PC-3 (cell line): ENCODE measurements at regions not wholly inside any gene's neighbourhood (a gene's known extent, or its start where the extent isn't known, plus 50 kb on each side); places are given as distances from the start of the nearest gene placed in this dataset.

Experiments
- ATAC-seq: fragments of 200-7000 bp; cut with Tn5 transposase; 2 replicates; pipeline ENCODE4 v1.9.1; 2020; ENCODE audit warnings: mild to moderate bottlenecking, moderate library complexity
- BruUV-seq: library from RNA; stranded (reverse); fragments of 400-500 nt; replicated peaks from 2 replicates; lab custom pipeline; 2021; lab: Mats Ljungman, UMichigan
- CTCF ChIA-PET: fragments of 300-600 bp; sonication (Branson Sonifier 250); formaldehyde crosslinking; loops from one replicate; lab custom pipeline; 2022; ENCODE audit warnings: antibody characterized with exemption; lab: Charles Lee
- POLR2A ChIA-PET: fragments of 300-600 bp; sonication (Branson Sonifier 250); formaldehyde crosslinking; loops from one replicate; lab custom pipeline; 2022; ENCODE audit warnings: antibody characterized with exemption; ENCODE audit not compliant: unreplicated experiment; lab: Charles Lee
- DNase-seq: peaks from one replicate; pipeline ENCODE4 v3.0.0-alpha.2; 2015
- H2AFZ ChIP-seq: fragments of 300-600 bp; sonication (generic); 2 replicates; pipeline ENCODE4 v1.6.0; 2016; ENCODE audit warnings: antibody characterized with exemption, low read length
- H3F3A ChIP-seq: fragments of 300-600 bp; sonication (generic); one replicate; pipeline ENCODE4 v1.6.0; 2017; ENCODE audit warnings: antibody characterized with exemption, low read length, control low read depth, mild to moderate bottlenecking; ENCODE audit not compliant: unreplicated experiment
- H3K27ac ChIP-seq: fragments of 300-600 bp; sonication (generic); 2 replicates; pipeline ENCODE4 v1.5.1; 2016; ENCODE audit warnings: mild to moderate bottlenecking, low read length
- H3K27me3 ChIP-seq: fragments of 300-600 bp; sonication (generic); 2 replicates; pipeline ENCODE4 v1.6.1; 2016; ENCODE audit warnings: low read length, mixed read lengths
- H3K36me3 ChIP-seq: fragments of 300-600 bp; sonication (generic); 2 replicates; pipeline ENCODE4 v1.6.1; 2016; ENCODE audit warnings: low read depth, mixed run types, low read length, mixed read lengths
- H3K4me1 ChIP-seq: fragments of 300-600 bp; sonication (generic); 2 replicates; pipeline ENCODE4 v1.5.1; 2016; ENCODE audit warnings: low read length; ENCODE audit not compliant: insufficient read depth
- H3K4me2 ChIP-seq: fragments of 300-600 bp; sonication (generic); 2 replicates; pipeline ENCODE4 v1.6.0; 2016; ENCODE audit warnings: low read length
- H3K4me3 ChIP-seq: fragments of 300-600 bp; sonication (generic); 2 replicates; pipeline ENCODE4 v1.5.1; 2016; ENCODE audit warnings: mild to moderate bottlenecking, low read length, mixed read lengths
- H3K79me2 ChIP-seq: fragments of 300-600 bp; sonication (generic); 2 replicates; pipeline ENCODE4 v1.6.1; 2017; ENCODE audit warnings: low read length, mixed read lengths
- H3K9ac ChIP-seq: fragments of 300-600 bp; sonication (generic); 2 replicates; pipeline ENCODE4 v1.6.0; 2016; ENCODE audit warnings: mild to moderate bottlenecking, low read length
- H3K9me2 ChIP-seq: fragments of 300-600 bp; sonication (generic); replicated peaks from 2 replicates; pipeline ENCODE4 v1.6.1; 2016; ENCODE audit warnings: mixed run types, low read length, mixed read lengths
- H3K9me3 ChIP-seq: fragments of 300-600 bp; sonication (generic); 2 replicates; pipeline ENCODE4 v1.6.1; 2016; ENCODE audit warnings: low read length, mixed read lengths
- H4K20me1 ChIP-seq: fragments of 300-600 bp; sonication (generic); 2 replicates; pipeline ENCODE4 v1.6.1; 2016; ENCODE audit warnings: low read length, mixed read lengths
- EZH2 ChIP-seq: fragments of 300-600 bp; sonication (generic); IDR thresholded peaks from one replicate; pipeline ENCODE4 v1.6.1; 2017; ENCODE audit warnings: antibody characterized with exemption, mild to moderate bottlenecking, low read length; ENCODE audit not compliant: unreplicated experiment
- EZH2phosphoT487 ChIP-seq: fragments of 300-600 bp; sonication (generic); IDR thresholded peaks from 2 replicates; pipeline ENCODE4 v1.6.1; 2018; ENCODE audit warnings: mild to moderate bottlenecking, antibody characterized with exemption, low read length, borderline replicate concordance
- intact Hi-C: fragments of 100-400 bp; cut with micrococcal nuclease; formaldehyde crosslinking; loops from 2 replicates; pipeline ENCODE4 v1.9.0; 2023
- TF ChIP-seq, protein P1 (sequence below): fragments of 300-600 bp; sonication (generic); conservative IDR thresholded peaks from 2 replicates; pipeline ENCODE4 v1.5.1; 2017; ENCODE audit warnings: antibody characterized with exemption, low read depth, mild to moderate bottlenecking, low read length

DNA sequence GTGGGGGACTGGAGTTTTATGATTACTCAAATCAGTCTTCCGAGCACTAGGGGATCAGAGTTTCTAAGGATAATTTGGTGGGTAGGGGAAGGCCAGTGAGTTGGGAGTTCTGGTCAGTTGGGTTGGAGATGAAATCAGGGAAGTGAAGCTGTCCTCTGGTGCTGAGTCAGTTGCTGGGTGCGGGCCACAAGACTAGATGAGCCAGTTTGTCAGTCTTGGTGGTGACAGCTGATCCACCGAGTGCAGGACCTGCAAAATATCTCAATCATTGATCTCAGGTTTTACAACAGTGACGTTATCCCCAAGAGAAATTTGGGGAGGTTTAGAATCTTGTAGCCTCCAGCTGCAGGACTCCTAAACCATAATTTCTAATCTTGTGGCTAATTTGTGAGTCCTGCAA is 249.4 kb downstream of the FAM43A start:
- intact Hi-C loops, result no loop called here
- Histone ChIP-seq H3K4me2 (no peak overlapping the region), H3K27me3 (no peaks in the 10 kb centered on the region), H3K4me3 (no peak overlapping the region), H3K36me3 (no peaks in the 10 kb centered on the region), H3K9ac (no peak overlapping the region), H3F3A (no peaks in the 10 kb centered on the region), H3K79me2 (no peaks in the 10 kb centered on the region), H2AFZ (no peak overlapping the region), H3K9me2 (no peaks in the 10 kb centered on the region), H3K4me1 (peaks cover 21% of the 10 kb centered on the region), H3K9me3 (no peaks in the 10 kb centered on the region), H3K27ac (no peak overlapping the region), H4K20me1 (no peaks in the 10 kb centered on the region)
- TF ChIP-seq, protein P1, sequence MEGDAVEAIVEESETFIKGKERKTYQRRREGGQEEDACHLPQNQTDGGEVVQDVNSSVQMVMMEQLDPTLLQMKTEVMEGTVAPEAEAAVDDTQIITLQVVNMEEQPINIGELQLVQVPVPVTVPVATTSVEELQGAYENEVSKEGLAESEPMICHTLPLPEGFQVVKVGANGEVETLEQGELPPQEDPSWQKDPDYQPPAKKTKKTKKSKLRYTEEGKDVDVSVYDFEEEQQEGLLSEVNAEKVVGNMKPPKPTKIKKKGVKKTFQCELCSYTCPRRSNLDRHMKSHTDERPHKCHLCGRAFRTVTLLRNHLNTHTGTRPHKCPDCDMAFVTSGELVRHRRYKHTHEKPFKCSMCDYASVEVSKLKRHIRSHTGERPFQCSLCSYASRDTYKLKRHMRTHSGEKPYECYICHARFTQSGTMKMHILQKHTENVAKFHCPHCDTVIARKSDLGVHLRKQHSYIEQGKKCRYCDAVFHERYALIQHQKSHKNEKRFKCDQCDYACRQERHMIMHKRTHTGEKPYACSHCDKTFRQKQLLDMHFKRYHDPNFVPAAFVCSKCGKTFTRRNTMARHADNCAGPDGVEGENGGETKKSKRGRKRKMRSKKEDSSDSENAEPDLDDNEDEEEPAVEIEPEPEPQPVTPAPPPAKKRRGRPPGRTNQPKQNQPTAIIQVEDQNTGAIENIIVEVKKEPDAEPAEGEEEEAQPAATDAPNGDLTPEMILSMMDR, result no peak
- TF ChIP-seq EZH2phosphoT487 (no peak), EZH2 (no peak)
- no peak for ATAC-seq
- ChIA-PET POLR2A (no interaction called here), CTCF (no interaction called here)
- DNase-seq, result peak; percentile 72
- no TSS peak for BruUV-seq

DNA sequence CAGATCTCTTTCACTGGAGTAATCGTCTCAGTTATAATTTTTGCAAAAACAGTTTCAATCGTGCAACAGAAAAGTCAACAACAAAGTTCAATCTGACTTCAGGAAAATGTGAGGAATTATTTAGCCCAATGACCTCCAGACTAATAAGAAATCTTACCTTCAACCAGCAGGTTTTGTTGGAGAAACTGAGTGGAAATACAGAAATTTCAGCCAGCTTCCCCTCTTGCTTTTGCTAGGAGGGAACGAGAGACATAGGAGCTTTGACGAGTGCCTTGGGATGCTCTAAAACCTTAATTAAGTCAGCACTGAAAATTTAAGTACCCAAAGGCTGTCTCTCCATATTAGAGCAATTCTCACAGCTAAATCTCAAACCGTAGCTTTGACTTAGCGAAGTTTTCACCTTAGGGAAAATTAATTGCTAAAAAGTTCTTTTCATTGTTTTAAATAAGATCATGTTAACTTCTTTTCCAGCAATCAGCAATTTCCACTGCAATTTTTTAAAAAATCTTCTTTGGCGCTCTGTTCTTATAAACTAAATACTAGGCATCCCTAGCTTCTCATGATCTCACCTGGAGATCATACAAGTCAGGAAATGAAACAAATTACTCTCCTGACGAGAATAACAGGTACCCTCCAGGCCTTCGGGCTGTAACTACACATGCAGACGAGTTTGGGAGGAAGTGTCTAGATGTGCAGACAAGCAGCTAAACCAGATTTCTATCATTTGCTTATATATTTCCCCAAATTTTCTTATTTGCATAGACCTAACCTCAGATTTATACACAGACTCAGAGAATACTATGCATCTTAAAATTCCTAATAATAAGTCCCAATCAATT is 250.2 kb downstream of the FAM43A start:
- H3K27me3 ChIP-seq, result no peaks in the 10 kb centered on the region
- H3K9me3 ChIP-seq, result no peaks in the 10 kb centered on the region
- no peaks in the 10 kb centered on the region for H3F3A ChIP-seq
- no peak for DNase-seq
- no peak overlapping the region for H2AFZ ChIP-seq
- peaks cover 14% of the 10 kb centered on the region for H3K4me1 ChIP-seq
- no peaks in the 10 kb centered on the region for H3K9me2 ChIP-seq
- no peak for TF ChIP-seq EZH2phosphoT487
- TF ChIP-seq EZH2, result no peak
- TF ChIP-seq, protein P1, result no peak
- H3K4me2 ChIP-seq, result no peak overlapping the region
- no peak overlapping the region for H3K9ac ChIP-seq
- no peak for ATAC-seq
- no TSS peak for BruUV-seq
- intact Hi-C loops, result no loop called here
- no peak overlapping the region for H3K27ac ChIP-seq
- no peaks in the 10 kb centered on the region for H3K79me2 ChIP-seq
- no peak overlapping the region for H3K4me3 ChIP-seq
- ChIA-PET POLR2A (no interaction called here), CTCF (no interaction called here)
- H4K20me1 ChIP-seq, result no peaks in the 10 kb centered on the region
- H3K36me3 ChIP-seq, result no peaks in the 10 kb centered on the region

DNA sequence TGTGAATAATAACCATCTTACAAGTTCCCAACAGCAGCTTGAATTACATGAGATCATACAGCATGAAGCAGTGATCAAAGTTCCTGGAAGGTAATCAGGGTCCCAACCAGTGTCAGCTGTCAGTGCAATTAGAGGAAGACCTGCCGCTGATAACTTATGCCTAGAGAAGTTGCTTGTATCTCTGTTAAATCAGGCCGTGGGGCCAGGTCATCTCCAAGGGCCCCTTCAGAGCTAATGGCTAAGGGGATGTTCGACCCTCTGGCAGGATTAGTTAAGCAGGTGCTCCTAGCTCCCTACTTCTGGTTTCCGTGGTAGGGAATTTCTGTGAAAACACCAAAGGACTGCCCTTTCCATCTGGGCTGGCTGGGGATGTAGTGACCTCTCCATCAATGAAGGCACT is 251.0 kb downstream of the FAM43A start:
- H4K20me1 ChIP-seq, result no peaks in the 10 kb centered on the region
- ChIA-PET POLR2A (no interaction called here), CTCF (no interaction called here)
- H3K27me3 ChIP-seq, result no peaks in the 10 kb centered on the region
- no peaks in the 10 kb centered on the region for H3K9me3 ChIP-seq
- no peaks in the 10 kb centered on the region for H3F3A ChIP-seq
- no peak overlapping the region for H3K4me2 ChIP-seq
- DNase-seq, result no peak
- H3K36me3 ChIP-seq, result no peaks in the 10 kb centered on the region
- no peak overlapping the region for H3K9ac ChIP-seq
- peaks cover 10% of the 10 kb centered on the region for H3K4me1 ChIP-seq
- intact Hi-C loops, result no loop called here
- TF ChIP-seq EZH2 (no peak), EZH2phosphoT487 (no peak)
- TF ChIP-seq, protein P1, result no peak
- H3K79me2 ChIP-seq, result no peaks in the 10 kb centered on the region
- BruUV-seq, result no TSS peak
- no peak overlapping the region for H3K27ac ChIP-seq
- H3K4me3 ChIP-seq, result no peak overlapping the region
- ATAC-seq, result no peak
- no peak overlapping the region for H2AFZ ChIP-seq
- no peaks in the 10 kb centered on the region for H3K9me2 ChIP-seq
